ENCODE measurements at regions not wholly inside any gene's neighbourhood (a gene's known extent, or its start where the extent isn't known, plus 50 kb on each side); places are given as distances from the start of the nearest gene placed in this dataset.
"Not testable (repeated sequence)": the region's sequence is repeated elsewhere in the genome, so short reads cannot be mapped to it uniquely, and the experiment has no call there.

- no peak overlapping the region for H3K4ac ChIP-seq (ENCODE audit: low read length)
- no peaks in the 10 kb centered on the region for H3K27me3 ChIP-seq (ENCODE audit: control insufficient read depth in 3 of 3, insufficient read depth in 3 of 3, low read depth in 1 of 3, low read length in 3 of 3)
- no peak overlapping the region for H2BK15ac ChIP-seq (ENCODE audit: low read length)
- no peak overlapping the region for H2BK12ac ChIP-seq (ENCODE audit: low read length)
- no peak overlapping the region for H2AFZ ChIP-seq (ENCODE audit: low read length)
- WGBS, 2 donors (ENCODE audit: extremely low coverage in 2 of 2, insufficient read length in 2 of 2, insufficient replicate concordance in 1 of 2): no CpG with 5 or more reads among the region's 3 CpGs
- no peak overlapping the region for H2BK5ac ChIP-seq (ENCODE audit: low read length)
- H3K18ac ChIP-seq (ENCODE audit: low read length): no peak overlapping the region
- H2BK120ac ChIP-seq (ENCODE audit: low read depth, low read length): no peak overlapping the region
- no peak overlapping the region for H3K9ac ChIP-seq (ENCODE audit: low read depth, low read length, poor library complexity)
- H3K79me1 ChIP-seq (ENCODE audit: low read depth, low read length): no peaks in the 10 kb centered on the region
- no peak overlapping the region for H3K14ac ChIP-seq (ENCODE audit: low read length)
- H3K4me3 ChIP-seq (ENCODE audit: low read length in 2 of 2): no peak overlapping the region
- H3K27ac ChIP-seq (replicated peaks; ENCODE audit: low read length): no peak overlapping the region
- no peaks in the 10 kb centered on the region for H3K9me3 ChIP-seq (replicated peaks in 1 of 2; ENCODE audit: control insufficient read depth in 2 of 2, insufficient read depth in 1 of 2, low read depth in 1 of 2, low read length in 2 of 2)
- H3K23ac ChIP-seq (ENCODE audit: low read depth, low read length, poor library complexity): no peak overlapping the region
- no peak for DNase-seq (ENCODE audit: low spot score)
- H3K4me1 ChIP-seq (ENCODE audit: control insufficient read depth in 2 of 2, insufficient read depth in 1 of 2, low read depth in 1 of 2, low read length in 2 of 2): no peaks in the 10 kb centered on the region
- H2AK5ac ChIP-seq (ENCODE audit: low read depth, low read length): no peak overlapping the region
- H3K4me2 ChIP-seq (ENCODE audit: insufficient read depth, low read length, poor library complexity, severe bottlenecking): no peak overlapping the region
- H4K91ac ChIP-seq (ENCODE audit: low read depth, low read length, poor library complexity): no peak overlapping the region
- no peaks in the 10 kb centered on the region for H3K36me3 ChIP-seq (replicated peaks in 1 of 2; ENCODE audit: control insufficient read depth in 2 of 2, insufficient read depth in 2 of 2, low read length in 2 of 2)
- no peak overlapping the region for H4K8ac ChIP-seq (ENCODE audit: low read depth, low read length)
These were observed 77.4 kb upstream of the ALG10 start for GRCh38 chr12:33944703-33945437.

- no peak overlapping the region for H2BK12ac ChIP-seq (ENCODE audit: low read length)
- H3K23ac ChIP-seq (ENCODE audit: low read depth, low read length, poor library complexity): no peak overlapping the region
- H2BK15ac ChIP-seq (ENCODE audit: low read length): no peak overlapping the region
- H3K14ac ChIP-seq (ENCODE audit: low read length): no peak overlapping the region
- no peak overlapping the region for H2AFZ ChIP-seq (ENCODE audit: low read length)
- H3K4ac ChIP-seq (ENCODE audit: low read length): no peak overlapping the region
- H2BK5ac ChIP-seq (ENCODE audit: low read length): no peak overlapping the region
- no peak for DNase-seq (ENCODE audit: low spot score)
- H2AK5ac ChIP-seq (ENCODE audit: low read depth, low read length): no peak overlapping the region
- H3K9ac ChIP-seq (ENCODE audit: low read depth, low read length, poor library complexity): no peak overlapping the region
- no peak overlapping the region for H3K4me2 ChIP-seq (ENCODE audit: insufficient read depth, low read length, poor library complexity, severe bottlenecking)
- H3K27me3 ChIP-seq (ENCODE audit: control insufficient read depth in 3 of 3, insufficient read depth in 3 of 3, low read depth in 1 of 3, low read length in 3 of 3): no peaks in the 10 kb centered on the region
- no peak overlapping the region for H3K27ac ChIP-seq (replicated peaks; ENCODE audit: low read length)
- no peak overlapping the region for H3K4me3 ChIP-seq (ENCODE audit: low read length in 2 of 2)
- H3K9me3 ChIP-seq (replicated peaks in 1 of 2; ENCODE audit: control insufficient read depth in 2 of 2, insufficient read depth in 1 of 2, low read depth in 1 of 2, low read length in 2 of 2): no peaks in the 10 kb centered on the region
- H3K36me3 ChIP-seq (replicated peaks in 1 of 2; ENCODE audit: control insufficient read depth in 2 of 2, insufficient read depth in 2 of 2, low read length in 2 of 2): no peaks in the 10 kb centered on the region
- no peak overlapping the region for H4K8ac ChIP-seq (ENCODE audit: low read depth, low read length)
- no CpG with 5 or more reads among the region's 6 CpGs for WGBS, 2 donors (ENCODE audit: extremely low coverage in 2 of 2, insufficient read length in 2 of 2, insufficient replicate concordance in 1 of 2)
- H3K79me1 ChIP-seq (ENCODE audit: low read depth, low read length): no peaks in the 10 kb centered on the region
- H2BK120ac ChIP-seq (ENCODE audit: low read depth, low read length): no peak overlapping the region
- no peak overlapping the region for H3K18ac ChIP-seq (ENCODE audit: low read length)
- no peak overlapping the region for H4K91ac ChIP-seq (ENCODE audit: low read depth, low read length, poor library complexity)
- no peaks in the 10 kb centered on the region for H3K4me1 ChIP-seq (ENCODE audit: control insufficient read depth in 2 of 2, insufficient read depth in 1 of 2, low read depth in 1 of 2, low read length in 2 of 2)
These were observed 76.9 kb upstream of the ALG10 start for GRCh38 chr12:33945438-33945784.

GRCh38 chr12:33966219-33966618 lies 56.1 kb upstream of the ALG10 start:
- not testable (repeated sequence) for H2BK120ac ChIP-seq (ENCODE audit: low read depth, low read length); H3K23ac ChIP-seq (ENCODE audit: low read depth, low read length, poor library complexity); H3K27ac ChIP-seq (replicated peaks; ENCODE audit: low read length); H3K9ac ChIP-seq (ENCODE audit: low read depth, low read length, poor library complexity); H3K36me3 ChIP-seq (replicated peaks in 1 of 2; ENCODE audit: control insufficient read depth in 2 of 2, insufficient read depth in 2 of 2, low read length in 2 of 2); H3K79me1 ChIP-seq (ENCODE audit: low read depth, low read length); H2BK12ac ChIP-seq (ENCODE audit: low read length); H2AFZ ChIP-seq (ENCODE audit: low read length); H3K9me3 ChIP-seq (replicated peaks in 1 of 2; ENCODE audit: control insufficient read depth in 2 of 2, insufficient read depth in 1 of 2, low read depth in 1 of 2, low read length in 2 of 2); H4K8ac ChIP-seq (ENCODE audit: low read depth, low read length); H3K27me3 ChIP-seq (ENCODE audit: control insufficient read depth in 3 of 3, insufficient read depth in 3 of 3, low read depth in 1 of 3, low read length in 3 of 3); H2BK5ac ChIP-seq (ENCODE audit: low read length); H2AK5ac ChIP-seq (ENCODE audit: low read depth, low read length); H3K4me3 ChIP-seq (ENCODE audit: low read length in 2 of 2); H4K91ac ChIP-seq (ENCODE audit: low read depth, low read length, poor library complexity); H2BK15ac ChIP-seq (ENCODE audit: low read length); H3K18ac ChIP-seq (ENCODE audit: low read length); DNase-seq (ENCODE audit: low spot score); H3K4ac ChIP-seq (ENCODE audit: low read length); H3K14ac ChIP-seq (ENCODE audit: low read length); H3K4me2 ChIP-seq (ENCODE audit: insufficient read depth, low read length, poor library complexity, severe bottlenecking); H3K4me1 ChIP-seq (ENCODE audit: control insufficient read depth in 2 of 2, insufficient read depth in 1 of 2, low read depth in 1 of 2, low read length in 2 of 2)
- no CpG with 5 or more reads among the region's 7 CpGs for WGBS, 2 donors (ENCODE audit: extremely low coverage in 2 of 2, insufficient read length in 2 of 2, insufficient replicate concordance in 1 of 2)

- Histone ChIP-seq H2BK5ac (ENCODE audit: low read length) (no peak overlapping the region), H4K8ac (ENCODE audit: low read depth, low read length) (no peak overlapping the region), H3K18ac (ENCODE audit: low read length) (no peak overlapping the region), H2BK15ac (ENCODE audit: low read length) (no peak overlapping the region), H2BK12ac (ENCODE audit: low read length) (no peak overlapping the region), H3K79me1 (ENCODE audit: low read depth, low read length) (no peaks in the 10 kb centered on the region), H3K27me3 (ENCODE audit: control insufficient read depth in 3 of 3, insufficient read depth in 3 of 3, low read depth in 1 of 3, low read length in 3 of 3) (no peaks in the 10 kb centered on the region), H3K14ac (ENCODE audit: low read length) (no peak overlapping the region), H4K91ac (ENCODE audit: low read depth, low read length, poor library complexity) (no peak overlapping the region), H3K4me3 (ENCODE audit: low read length in 2 of 2) (no peak overlapping the region), H3K27ac (replicated peaks; ENCODE audit: low read length) (no peak overlapping the region), H2AK5ac (ENCODE audit: low read depth, low read length) (no peak overlapping the region), H2AFZ (ENCODE audit: low read length) (no peak overlapping the region), H3K23ac (ENCODE audit: low read depth, low read length, poor library complexity) (no peak overlapping the region), H3K36me3 (replicated peaks in 1 of 2; ENCODE audit: control insufficient read depth in 2 of 2, insufficient read depth in 2 of 2, low read length in 2 of 2) (no peaks in the 10 kb centered on the region), H3K9me3 (replicated peaks in 1 of 2; ENCODE audit: control insufficient read depth in 2 of 2, insufficient read depth in 1 of 2, low read depth in 1 of 2, low read length in 2 of 2) (no peaks in the 10 kb centered on the region), H2BK120ac (ENCODE audit: low read depth, low read length) (no peak overlapping the region), H3K4ac (ENCODE audit: low read length) (no peak overlapping the region), H3K9ac (ENCODE audit: low read depth, low read length, poor library complexity) (no peak overlapping the region), H3K4me1 (ENCODE audit: control insufficient read depth in 2 of 2, insufficient read depth in 1 of 2, low read depth in 1 of 2, low read length in 2 of 2) (no peaks in the 10 kb centered on the region), H3K4me2 (ENCODE audit: insufficient read depth, low read length, poor library complexity, severe bottlenecking) (no peak overlapping the region)
- WGBS, 2 donors (ENCODE audit: extremely low coverage in 2 of 2, insufficient read length in 2 of 2, insufficient replicate concordance in 1 of 2): no CpG with 5 or more reads among the region's 1 CpG
- no peak for DNase-seq (ENCODE audit: low spot score)
These were observed 54.5 kb upstream of the ALG10 start for GRCh38 chr12:33967760-33968159.

All from neuronal stem cell (in vitro differentiated cells).